NCI-H146 treated with DMSO at 0.1 percent for 48 hours (cell line): ENCODE measurements at regions not wholly inside any gene's neighbourhood (a gene's known extent, or its start where the extent isn't known, plus 50 kb on each side); places are given as distances from the start of the nearest gene placed in this dataset.
"Not testable (repeated sequence)": the region's sequence is repeated elsewhere in the genome, so short reads cannot be mapped to it uniquely, and the experiment has no call there.

Experiments
- DNase-seq: peaks from one replicate; lab custom pipeline; 2025; ENCODE audit not compliant: unreplicated experiment; lab: John Stamatoyannopoulos, UW

DNA sequence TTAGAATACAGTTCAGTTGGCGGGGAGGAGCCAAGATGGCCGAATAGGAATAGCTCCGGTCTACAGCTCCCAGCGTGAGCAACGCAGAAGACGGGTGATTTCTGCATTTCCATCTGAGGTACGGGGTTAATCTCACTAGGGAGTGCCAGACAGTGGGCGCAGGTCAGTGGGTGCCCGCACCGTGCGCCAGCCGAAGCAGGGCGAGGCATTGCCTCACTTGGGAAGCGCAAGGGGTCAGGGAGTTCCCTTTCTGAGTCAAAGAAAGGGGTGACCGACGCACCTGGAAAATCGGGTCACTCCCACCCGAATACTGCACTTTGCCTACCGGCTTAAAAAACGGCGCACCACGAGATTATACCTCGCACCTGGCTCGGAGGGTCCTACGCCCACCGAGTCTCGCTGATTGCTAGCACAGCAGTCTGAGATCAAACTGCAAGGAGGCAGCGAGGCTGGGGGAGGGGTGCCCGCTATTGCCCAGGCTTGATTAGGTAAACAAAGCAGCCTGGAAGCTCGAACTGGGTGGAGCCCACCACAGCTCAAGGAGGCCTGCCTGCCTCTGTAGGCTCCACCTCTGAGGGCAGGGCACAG lies 631.5 kb upstream of the NECTIN3 start:
- not testable (repeated sequence) for DNase-seq

DNA sequence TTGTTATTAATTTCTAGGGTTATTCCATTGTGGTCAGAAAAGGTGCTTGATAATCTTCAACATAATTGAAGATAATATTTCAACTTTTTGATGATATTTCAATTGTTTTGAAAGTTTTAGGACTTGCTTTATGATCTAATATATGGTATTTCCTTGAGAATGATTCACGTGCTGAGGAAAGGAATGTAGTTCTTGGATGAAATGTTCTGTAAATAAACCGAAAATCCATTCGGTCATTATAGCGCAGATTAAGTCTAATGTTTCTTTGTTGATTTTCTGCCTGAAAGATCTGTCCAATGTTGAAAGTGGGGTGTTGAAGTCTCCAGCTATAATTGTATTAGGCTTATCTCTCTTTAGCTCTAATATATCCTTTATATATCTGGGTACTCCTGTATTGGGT lies 617.5 kb upstream of the NECTIN3 start:
- no peak for DNase-seq

DNA sequence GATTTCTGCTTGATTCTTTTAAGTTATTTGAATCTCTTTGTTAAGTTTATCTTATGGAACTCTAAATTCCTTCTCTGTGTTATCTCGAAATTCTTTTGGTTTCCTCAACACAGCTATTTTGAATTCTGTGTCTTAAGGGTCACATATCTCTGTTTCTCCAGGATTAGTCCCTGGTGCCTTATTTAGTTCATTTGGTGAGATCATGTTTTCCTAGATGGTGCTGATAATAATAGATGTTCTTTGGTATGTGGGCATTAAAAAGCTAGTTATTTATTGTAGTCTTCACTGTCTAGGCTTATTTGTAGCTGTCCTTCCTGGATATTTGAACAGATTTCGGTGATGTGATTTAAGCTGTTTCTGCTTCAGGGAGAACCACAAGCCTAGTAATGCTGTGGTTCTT lies 615.6 kb upstream of the NECTIN3 start:
- no peak for DNase-seq

DNA sequence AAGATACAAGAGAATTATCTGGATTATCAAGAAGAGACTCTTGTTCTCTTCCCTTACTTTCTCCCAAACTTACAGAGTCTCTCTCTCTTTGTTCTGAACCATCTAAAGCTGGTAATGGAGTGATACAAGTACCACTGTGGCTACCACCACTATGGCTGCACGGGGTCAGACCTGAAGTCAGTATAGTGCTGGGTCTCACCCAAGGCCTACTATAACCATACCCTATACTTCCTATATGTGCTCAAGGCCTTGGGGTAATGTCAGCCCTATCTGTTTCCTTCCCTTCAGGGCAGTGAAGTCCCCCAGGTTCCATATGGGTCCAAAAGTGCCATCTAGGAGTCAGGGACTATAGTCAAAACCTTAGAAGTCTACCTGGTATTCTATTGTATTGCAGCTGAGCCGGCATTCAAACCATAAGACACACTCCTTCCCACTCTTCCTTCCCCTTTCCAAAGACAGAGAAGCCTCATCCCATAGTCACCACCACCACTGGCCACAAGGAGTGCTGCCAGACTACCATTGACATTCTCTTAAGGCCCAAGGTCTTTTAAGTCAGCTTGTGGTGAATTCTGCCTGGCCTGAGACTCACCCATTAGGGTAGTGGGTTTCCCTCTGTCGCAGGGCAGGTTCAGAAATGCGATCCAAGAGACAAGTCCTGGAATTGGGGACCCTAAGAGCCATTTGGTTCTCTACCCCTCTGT lies 615.0 kb upstream of the NECTIN3 start:
- DNase-seq: no peak

DNA sequence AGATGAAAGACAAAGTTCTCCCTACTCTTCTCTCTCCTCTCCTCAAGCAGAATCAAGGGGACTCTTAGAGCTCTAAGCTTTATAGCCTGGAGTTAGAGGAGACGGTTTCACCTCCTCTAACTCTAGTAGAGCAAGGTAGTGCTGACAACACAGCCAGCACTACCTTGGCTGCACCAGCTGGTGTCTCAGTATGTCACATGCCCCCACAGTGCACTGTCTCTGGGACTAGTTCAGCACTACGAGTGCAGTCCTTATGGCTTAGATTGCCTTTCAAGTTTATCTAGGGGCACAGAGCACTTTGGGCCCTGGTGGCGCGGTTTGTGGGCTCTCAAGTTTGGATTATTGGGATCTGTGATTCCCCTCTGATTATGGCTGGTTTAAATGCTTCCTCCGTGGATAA lies 614.1 kb upstream of the NECTIN3 start:
- no peak for DNase-seq

DNA sequence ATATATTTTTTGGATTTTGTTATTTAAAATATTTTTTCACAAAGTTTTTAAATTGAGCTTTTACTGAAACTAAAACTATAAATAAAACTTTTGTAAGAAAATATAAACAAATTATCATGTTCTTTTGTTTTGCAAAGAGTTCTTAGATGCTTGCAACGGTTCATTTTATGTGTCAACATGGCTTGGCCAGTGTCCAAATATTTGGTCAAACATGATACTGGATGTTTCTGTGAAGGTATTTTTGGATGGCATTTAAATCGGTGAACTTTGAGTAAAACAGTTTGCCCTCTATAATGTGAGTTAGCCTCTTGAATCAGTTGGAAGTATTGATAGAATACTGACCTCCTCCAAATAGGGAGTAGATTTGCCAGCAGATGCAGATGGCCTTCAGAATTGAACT lies 612.6 kb upstream of the NECTIN3 start:
- no peak for DNase-seq

DNA sequence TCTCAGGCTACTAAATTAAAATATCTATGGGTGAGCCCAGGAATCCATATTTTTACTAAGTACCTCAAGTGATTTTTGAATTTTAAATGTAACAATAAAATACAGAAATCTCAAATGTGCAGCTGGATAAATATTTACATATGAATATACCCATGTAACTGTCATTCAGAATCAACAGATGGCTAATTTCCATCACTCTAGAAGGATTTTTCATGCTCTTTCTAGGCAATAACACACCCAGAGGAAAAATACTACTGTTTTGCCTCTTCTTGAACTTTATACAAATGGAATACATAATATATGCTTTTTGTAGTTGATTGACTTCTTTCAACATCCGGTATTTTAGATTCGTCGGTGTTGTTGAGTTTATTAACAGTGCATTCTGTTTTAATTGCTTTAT lies 601.3 kb upstream of the NECTIN3 start:
- DNase-seq: no peak

DNA sequence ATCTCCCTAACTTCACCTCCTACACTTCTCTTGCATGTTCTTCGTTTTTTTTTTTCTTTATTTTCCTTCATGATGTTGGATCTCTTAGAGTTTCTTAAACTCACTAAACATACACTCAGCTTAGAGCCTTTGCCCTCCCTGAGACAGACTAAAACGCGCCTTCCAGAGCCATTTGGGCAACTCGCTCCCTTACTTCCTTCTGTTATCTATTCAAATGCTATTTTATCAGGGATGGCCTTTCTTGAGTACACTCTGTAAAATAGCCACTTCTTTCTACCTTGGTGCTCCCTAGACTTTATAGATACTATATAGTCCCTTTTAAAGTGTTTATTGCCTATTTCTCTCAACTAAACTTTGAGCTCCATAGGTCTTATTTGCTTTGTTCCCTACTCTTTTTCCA lies 598.2 kb upstream of the NECTIN3 start:
- no peak for DNase-seq

DNA sequence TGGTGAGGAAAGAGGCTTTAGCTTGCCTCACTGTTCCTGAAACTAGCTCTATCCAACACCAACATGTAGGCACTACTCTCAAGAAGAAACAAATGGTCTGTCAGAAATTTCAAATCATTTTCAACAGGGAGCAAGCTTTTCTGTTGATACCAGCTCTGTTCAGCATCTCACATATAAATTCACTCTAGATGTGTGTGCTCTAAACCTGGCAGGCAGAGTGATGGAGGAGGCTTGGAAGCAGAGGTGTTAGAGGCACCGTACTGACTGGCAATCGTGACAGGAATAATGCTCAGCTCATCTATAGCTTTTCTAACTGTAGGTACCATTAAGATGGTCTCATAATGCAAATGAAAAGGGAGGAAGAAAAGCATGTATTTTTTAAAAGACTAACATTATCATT lies 597.2 kb upstream of the NECTIN3 start:
- DNase-seq: no peak

DNA sequence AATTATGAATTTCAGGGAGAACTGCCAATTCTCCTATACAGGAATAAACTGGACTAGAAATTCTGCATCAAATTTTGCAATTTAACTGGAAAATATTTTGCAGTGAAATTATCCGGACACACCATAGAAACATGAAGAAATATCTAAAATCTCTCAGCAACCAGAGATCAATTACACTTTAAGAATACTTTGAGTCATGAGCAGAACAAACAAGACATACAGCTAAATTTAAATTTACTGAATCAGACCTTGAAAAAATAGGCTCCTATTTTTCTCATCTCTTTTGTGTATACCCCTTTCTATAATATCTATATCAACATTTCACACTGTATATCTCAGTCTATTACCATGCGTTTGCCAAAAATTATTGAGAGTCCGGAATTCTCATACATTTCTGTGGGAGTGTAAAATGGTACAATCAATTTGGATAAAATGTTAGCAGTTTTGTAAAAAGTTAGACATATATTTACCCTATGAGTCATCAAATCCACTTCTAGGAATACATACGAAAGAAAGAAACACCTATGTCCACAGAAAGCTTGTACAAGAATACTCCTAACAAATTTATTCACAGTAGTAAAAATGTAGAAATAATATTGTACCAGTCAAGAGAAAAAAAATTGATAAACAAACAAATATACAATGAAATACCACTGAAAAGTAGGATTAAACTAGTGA lies 593.1 kb upstream of the NECTIN3 start:
- DNase-seq: no peak

DNA sequence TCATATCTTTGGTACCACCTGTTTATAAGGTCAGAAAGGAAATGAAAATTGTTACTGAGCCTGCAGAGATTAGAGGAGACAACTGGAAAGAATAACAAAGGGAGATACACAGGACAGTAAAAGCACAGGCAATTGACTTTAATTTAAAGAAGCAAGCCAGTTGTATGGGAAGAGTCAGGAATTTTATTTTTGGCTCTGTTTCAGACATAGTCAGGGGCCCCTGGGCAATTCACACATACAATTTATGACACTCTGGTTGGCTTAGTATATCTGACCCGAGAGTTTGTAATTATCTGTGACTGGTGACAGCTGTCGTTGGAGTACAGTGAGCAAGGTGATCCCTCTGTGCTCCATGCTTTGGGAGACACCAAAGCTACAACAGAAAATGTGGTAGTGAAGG lies 591.9 kb upstream of the NECTIN3 start:
- no peak for DNase-seq

DNA sequence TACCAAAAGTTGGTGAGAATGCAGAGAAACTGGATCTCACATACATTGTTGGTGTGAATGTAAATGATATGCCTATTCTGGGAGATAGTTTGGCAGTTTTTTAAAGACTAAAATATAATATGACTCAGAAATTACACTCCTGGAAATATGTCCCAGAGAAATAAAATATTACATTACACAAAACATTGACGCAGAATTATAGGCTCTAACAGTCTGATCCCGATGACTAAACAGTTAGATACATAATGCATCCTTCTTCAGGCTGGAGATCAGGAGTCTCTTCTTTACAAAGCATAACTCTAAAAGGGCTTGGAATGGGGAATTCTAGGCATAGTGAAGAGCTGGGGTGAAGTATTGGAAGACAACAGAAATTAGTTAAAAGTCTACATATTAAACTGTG lies 586.2 kb upstream of the NECTIN3 start:
- no peak for DNase-seq

DNA sequence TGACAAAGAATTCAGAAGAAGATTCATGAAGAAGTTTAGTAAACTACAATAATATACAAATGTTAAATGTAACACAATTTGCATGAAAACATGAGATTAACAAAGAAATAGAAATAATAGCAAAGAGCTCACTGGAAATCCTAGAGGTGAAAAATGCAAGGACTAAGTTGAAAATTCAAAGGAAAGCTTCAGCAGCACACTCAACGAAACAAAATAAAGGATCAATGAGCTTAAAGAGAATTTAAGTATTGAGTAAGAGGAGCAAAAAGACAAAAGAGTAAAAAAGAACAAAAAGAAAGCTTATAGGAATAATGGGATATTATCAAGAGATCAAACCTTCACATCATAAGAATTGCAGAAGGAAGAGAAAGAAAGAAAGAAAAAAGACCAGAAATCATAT lies 583.8 kb upstream of the NECTIN3 start:
- DNase-seq: no peak

DNA sequence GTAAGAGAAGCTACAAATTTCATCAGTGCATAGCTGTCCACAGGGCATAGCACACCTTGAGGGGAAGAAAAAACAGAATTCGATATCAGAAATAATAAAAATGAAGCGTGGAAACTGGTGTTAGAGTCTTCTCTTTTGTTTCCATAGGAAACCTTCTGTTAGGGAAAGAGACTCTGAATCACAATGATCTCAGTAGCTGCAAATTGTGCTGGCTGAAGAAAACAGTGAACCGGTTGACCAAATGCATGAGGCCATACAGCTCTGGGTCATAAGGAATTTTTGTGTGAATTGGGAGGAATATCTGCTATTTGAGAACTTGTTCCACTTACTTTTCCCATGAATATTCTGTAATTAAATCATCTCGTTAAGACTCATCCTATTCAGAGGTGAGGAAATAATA lies 580.2 kb upstream of the NECTIN3 start:
- no peak for DNase-seq

DNA sequence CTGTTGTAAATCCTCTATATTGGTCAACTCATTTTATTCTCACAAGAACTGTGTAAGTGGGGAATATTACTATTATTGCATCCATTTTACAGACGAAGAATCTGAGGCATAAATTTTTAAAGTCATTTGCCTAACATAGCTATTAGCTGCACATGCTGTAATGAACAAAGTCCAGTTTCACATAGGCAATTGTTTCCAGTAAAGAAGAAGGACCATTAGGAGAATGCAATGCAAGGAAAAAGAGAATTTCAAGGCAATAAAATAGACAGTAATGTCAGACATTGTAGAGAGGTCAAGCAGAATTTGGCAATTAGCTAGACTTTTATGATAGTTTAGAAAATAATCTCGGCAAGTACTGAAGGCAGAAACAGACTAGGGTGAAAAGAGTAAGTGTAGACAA lies 578.7 kb upstream of the NECTIN3 start:
- no peak for DNase-seq

DNA sequence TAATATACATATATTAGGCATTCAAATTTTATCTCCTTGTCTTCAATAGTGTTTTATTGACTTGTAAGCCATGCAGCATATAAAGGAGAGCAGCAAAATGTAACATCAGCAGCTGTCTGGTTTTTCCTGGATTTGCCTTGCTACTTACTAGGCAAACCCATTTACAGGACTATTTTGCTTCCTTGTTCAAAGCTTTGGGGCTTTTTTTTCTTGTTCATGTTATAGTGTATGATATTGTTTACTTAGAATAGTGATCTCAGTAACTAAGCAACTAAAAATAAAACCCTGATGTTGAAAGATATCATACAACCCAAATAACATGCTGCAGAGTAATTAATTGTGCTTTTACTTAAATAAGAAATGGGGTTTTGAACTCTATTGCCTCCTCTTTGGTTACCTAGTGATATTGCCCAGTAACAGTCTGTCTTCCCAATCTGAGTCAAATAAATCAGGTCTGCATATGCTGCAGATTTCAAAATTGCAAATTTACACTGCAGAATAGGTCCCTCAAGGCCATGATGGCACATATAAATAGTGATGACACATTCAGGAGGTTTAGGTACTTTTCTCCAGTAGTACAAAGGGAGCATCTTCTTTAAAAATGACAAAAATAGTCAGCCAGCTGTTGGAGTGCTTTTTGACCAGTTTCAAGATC lies 578.1 kb upstream of the NECTIN3 start:
- no peak for DNase-seq

DNA sequence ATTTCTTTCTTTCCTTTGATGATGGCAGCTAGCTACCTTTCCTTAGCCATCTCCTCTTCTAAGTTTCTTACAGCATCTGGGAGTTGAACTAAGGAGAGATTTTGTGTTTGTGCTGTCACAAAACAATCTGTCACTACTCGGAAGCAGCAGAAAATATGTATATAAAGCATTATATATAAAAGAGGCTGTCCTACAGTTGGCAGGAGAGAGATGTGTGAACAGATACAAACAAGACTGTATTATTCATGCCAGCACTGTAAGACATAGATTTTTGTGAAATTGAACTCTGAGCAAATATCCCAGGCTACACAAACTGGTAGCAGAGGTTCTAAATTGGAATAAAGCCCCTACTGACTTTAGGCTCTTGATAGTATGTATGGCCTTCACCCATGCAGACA lies 577.5 kb upstream of the NECTIN3 start:
- DNase-seq: no peak

DNA sequence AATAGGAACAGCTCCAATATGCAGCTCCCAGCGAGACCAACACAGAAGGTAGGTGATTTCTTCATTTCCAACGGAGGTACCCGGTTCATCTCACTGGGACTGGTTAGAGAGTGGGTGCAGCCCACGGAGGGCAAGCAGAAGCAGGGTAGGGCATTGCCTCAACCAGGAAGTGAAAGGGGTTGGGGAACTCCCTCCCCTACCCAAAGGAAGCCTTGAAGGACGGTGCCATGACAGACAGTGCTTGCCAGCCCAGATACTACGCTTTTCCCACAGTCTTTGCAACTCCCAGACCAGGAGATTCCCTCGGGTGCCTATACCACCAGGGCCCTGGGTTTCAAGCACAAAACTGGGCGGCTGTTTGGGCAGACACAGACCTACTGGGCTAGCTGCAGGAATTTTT lies 576.9 kb upstream of the NECTIN3 start:
- no peak for DNase-seq

DNA sequence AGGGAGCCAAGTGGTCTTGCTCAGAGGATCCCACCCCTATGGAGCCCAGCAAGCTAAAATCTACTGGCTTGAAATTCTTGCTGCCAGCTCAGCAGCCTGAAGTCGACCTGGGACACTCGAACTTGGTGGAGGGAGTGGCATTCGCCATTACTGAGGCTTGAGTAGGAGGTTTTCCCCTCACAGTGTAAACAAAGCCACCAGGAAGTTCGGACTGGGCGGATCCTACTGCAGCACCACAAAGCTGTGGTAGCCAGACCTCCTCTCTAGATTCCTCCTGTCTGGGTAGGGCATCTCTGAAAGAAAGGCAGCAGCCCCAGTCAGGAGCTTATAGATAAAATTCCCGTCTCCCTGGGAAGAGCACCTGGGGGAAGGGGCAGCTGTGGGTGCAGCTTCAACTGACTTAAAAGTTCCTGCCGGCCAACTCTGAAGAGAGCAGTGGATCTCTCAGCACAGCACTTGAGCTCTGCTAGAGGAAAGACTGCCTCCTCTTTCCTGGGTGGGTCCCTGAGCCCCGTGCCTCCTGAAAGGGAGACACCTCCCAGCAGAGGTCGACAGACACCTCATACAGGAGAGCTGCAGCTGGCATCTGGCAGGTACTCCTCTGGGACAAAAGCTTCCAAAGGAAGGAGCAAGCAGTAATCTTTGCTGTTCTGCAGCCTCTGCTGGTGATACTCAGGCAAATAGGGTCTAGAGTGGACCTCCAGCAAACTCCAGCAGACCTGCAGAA lies 576.3 kb upstream of the NECTIN3 start:
- DNase-seq: no peak

DNA sequence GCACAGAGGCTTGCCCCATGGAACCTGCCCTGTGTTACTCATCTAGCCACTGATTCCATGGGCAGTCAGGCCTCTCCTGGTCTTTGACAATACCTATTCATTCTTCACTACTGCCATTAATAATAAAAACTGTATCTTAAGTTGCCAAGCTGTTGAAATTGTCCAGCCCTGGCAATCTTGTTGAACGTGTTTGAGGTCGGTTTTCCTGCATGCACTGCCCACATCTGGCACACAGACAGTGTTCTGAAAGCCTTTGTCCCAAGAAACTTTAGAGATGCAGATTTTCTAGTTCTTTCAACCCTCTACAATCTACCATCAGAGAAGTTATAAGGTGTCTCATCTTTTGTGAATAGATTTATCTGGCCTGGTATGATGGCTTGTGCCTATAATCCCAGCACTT lies 567.2 kb upstream of the NECTIN3 start:
- DNase-seq: no peak

DNA sequence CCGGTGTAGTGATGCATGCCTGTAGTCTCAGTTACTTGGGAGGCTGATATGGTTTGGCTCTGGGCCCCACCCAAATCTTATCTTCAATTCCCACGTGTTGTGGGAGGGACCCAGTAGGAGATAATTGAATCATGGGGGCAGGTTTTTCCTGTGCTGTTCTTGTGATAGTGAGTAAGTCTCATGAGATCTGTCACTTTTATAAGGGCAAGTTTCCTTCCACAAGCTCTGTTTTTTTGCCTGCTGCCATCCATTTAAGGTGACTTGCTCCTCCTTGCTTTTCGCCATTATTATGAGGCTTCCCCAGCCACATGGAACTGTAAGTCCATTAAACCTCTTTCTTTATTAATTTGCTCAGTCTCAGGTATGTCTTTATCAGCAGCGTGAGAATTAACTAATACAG lies 566.7 kb upstream of the NECTIN3 start:
- DNase-seq: no peak

DNA sequence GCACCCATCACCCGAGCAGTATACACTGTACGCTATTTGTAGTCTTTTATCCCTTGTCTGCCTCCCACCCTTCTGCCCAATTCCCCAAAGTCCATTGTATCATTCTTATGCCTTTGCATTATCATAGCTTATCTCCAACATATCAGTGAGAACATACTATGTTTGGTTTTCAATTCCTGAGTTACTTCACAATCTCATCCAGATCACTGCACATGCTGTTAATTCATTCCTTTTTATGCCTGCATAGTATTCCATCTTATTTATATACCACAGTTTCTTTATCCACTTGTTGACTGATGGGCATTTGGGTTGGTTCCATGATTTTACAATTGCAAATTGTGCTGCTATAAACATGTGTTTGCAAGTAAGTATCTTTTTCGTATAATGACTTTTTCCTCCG lies 564.7 kb upstream of the NECTIN3 start:
- no peak for DNase-seq
